SK-N-MC (cell line): ENCODE measurements at regions not wholly inside any gene's neighbourhood (a gene's known extent, or its start where the extent isn't known, plus 50 kb on each side); places are given as distances from the start of the nearest gene placed in this dataset.

ENCODE experiments used
- EZH2 ChIP-seq: fragments of 200-600 bp; sonication (generic); IDR thresholded peaks from one replicate; pipeline ENCODE4 v1.6.1; 2017; ENCODE audit warnings: antibody characterized with exemption
- POLR2AphosphoS5 ChIP-seq: IDR thresholded peaks from 2 replicates; pipeline ENCODE4 v1.6.1; 2012; ENCODE audit warnings: mild to moderate bottlenecking, low read depth, low read length, borderline replicate concordance

GRCh38 chr13:112154301-112155060, 87.5 kb downstream of the SOX1 start:
- no peak for TF ChIP-seq POLR2AphosphoS5
- TF ChIP-seq EZH2, result no peak
